ENCODE measurements at regions not wholly inside any gene's neighbourhood (a gene's known extent, or its start where the extent isn't known, plus 50 kb on each side); places are given as distances from the start of the nearest gene placed in this dataset.

GRCh38 chr9:102434545-102434944, 560.6 kb upstream of the CYLC2 start:
- TF ChIP-seq, protein P1, sequence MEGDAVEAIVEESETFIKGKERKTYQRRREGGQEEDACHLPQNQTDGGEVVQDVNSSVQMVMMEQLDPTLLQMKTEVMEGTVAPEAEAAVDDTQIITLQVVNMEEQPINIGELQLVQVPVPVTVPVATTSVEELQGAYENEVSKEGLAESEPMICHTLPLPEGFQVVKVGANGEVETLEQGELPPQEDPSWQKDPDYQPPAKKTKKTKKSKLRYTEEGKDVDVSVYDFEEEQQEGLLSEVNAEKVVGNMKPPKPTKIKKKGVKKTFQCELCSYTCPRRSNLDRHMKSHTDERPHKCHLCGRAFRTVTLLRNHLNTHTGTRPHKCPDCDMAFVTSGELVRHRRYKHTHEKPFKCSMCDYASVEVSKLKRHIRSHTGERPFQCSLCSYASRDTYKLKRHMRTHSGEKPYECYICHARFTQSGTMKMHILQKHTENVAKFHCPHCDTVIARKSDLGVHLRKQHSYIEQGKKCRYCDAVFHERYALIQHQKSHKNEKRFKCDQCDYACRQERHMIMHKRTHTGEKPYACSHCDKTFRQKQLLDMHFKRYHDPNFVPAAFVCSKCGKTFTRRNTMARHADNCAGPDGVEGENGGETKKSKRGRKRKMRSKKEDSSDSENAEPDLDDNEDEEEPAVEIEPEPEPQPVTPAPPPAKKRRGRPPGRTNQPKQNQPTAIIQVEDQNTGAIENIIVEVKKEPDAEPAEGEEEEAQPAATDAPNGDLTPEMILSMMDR (conservative IDR thresholded peaks at IDR 0.05; ENCODE audit: low read length) = no peak
- no peak for TF ChIP-seq EZH2phosphoT487 (IDR thresholded peaks at IDR 0.05; ENCODE audit: borderline replicate concordance)
